ENCODE measurements at regions not wholly inside any gene's neighbourhood (a gene's known extent, or its start where the extent isn't known, plus 50 kb on each side); places are given as distances from the start of the nearest gene placed in this dataset.

- TF ChIP-seq PATZ1 (CRISPR knock-in tag; IDR thresholded peaks at IDR 0.05; ENCODE audit: borderline replicate concordance): no peak
- no peak for TF ChIP-seq ZNF8 (CRISPR knock-in tag; IDR thresholded peaks at IDR 0.05)
- TF ChIP-seq RARB (CRISPR knock-in tag; IDR thresholded peaks at IDR 0.05): no peak
- TF ChIP-seq TCF4 (CRISPR knock-in tag; IDR thresholded peaks at IDR 0.05; ENCODE audit: borderline replicate concordance): no peak
Observed at GRCh38 chr21:39012326-39013230, 170.7 kb downstream of the PSMG1 start.
